ENCODE measurements at regions not wholly inside any gene's neighbourhood (a gene's known extent, or its start where the extent isn't known, plus 50 kb on each side); places are given as distances from the start of the nearest gene placed in this dataset.

GRCh38 chr20:11660673-11661072 lies 257.0 kb upstream of the BTBD3 start:
- Histone ChIP-seq H3K4me2 (ENCODE audit: low read length) (no peak overlapping the region), H3K36me3 (ENCODE audit: control insufficient read depth in 1 of 2, insufficient read depth in 2 of 2, low read length in 2 of 2) (no peaks in the 10 kb centered on the region), H3K4me1 (ENCODE audit: control insufficient read depth in 1 of 2, insufficient read depth in 2 of 2, low read length in 2 of 2) (no peaks in the 10 kb centered on the region), H3K9me3 (ENCODE audit: control insufficient read depth in 1 of 2, insufficient read depth in 1 of 2, low read depth in 1 of 2, low read length in 2 of 2) (no peaks in the 10 kb centered on the region), H3K27me3 (ENCODE audit: insufficient read depth, low read length) (no peaks in the 10 kb centered on the region), H3K9ac (ENCODE audit: low read length) (no peak overlapping the region), H2AFZ (ENCODE audit: low read depth, low read length, poor library complexity, severe bottlenecking) (no peak overlapping the region), H3K9me2 (ENCODE audit: insufficient read depth) (no peaks in the 10 kb centered on the region), H4K20me1 (ENCODE audit: insufficient read depth) (no peaks in the 10 kb centered on the region), H3K4me3 (replicated peaks in 1 of 2; ENCODE audit: low read depth in 1 of 2, low read length in 2 of 2) (no peak overlapping the region), H3K79me2 (ENCODE audit: insufficient read depth, low read length) (no peaks in the 10 kb centered on the region), H3K27ac (ENCODE audit: low read depth, low read length) (no peak overlapping the region)
- TF ChIP-seq YY1 (IDR thresholded peaks at IDR 0.05; ENCODE audit: extremely low read depth, insufficient replicate concordance, low read depth, low read length) (no peak), EZH2 (IDR thresholded peaks at IDR 0.05) (no peak), SP1 (IDR thresholded peaks at IDR 0.05; ENCODE audit: low read depth) (no peak), SRF (IDR thresholded peaks at IDR 0.05; ENCODE audit: low read depth) (no peak), CBX3 (IDR thresholded peaks at IDR 0.05; ENCODE audit: low read depth) (no peak), ELF1 (IDR thresholded peaks at IDR 0.05; ENCODE audit: borderline replicate concordance, low read depth) (no peak), EZH2phosphoT487 (IDR thresholded peaks at IDR 0.05; ENCODE audit: borderline replicate concordance) (no peak), CEBPB (IDR thresholded peaks at IDR 0.05; ENCODE audit: low read depth) (no peak), TCF7L2 (IDR thresholded peaks at IDR 0.05; ENCODE audit: borderline replicate concordance, extremely low read depth, insufficient read depth, insufficient read length) (no peak), POLR2A (IDR thresholded peaks at IDR 0.05; ENCODE audit: borderline replicate concordance, extremely low read depth, insufficient read depth, insufficient read length) (no peak), FOSL1 (IDR thresholded peaks at IDR 0.05; ENCODE audit: low read depth) (no peak), MAX (IDR thresholded peaks at IDR 0.05) (no peak), RAD21 (IDR thresholded peaks at IDR 0.05; ENCODE audit: low read depth) (no peak), CTCF (IDR thresholded peaks at IDR 0.05 in 2 of 3, conservative IDR thresholded peaks at IDR 0.05 in 1 of 3; ENCODE audit: borderline replicate concordance in 1 of 3, insufficient read depth in 1 of 3, low read depth in 2 of 3, low read length in 2 of 3) (no peak), POLR2AphosphoS5 (IDR thresholded peaks at IDR 0.05; ENCODE audit: low read depth, low read length) (no peak), ZBTB33 (IDR thresholded peaks at IDR 0.05; ENCODE audit: extremely low read depth, insufficient replicate concordance, low read length) (no peak), REST (IDR thresholded peaks at IDR 0.05; ENCODE audit: low read depth) (no peak)
- BruUV-seq (replicated peaks), result no TSS peak
- POLR2A ChIA-PET, result no interaction called here
- no peak for DNase-seq (ENCODE audit: low read depth, low spot score)
- intact Hi-C loops (cut with micrococcal nuclease), result no loop called here
- no peak for ATAC-seq
- RAD21 ChIA-PET (ENCODE audit: low non-redundant PET in 1 of 2, low total read pairs in 2 of 2, uncharacterized antibody in 2 of 2, unreplicated experiment in 2 of 2), result no interaction called here
- CTCF ChIA-PET, result no interaction called here
